GM23338 (cell line): ENCODE measurements at regions not wholly inside any gene's neighbourhood (a gene's known extent, or its start where the extent isn't known, plus 50 kb on each side); places are given as distances from the start of the nearest gene placed in this dataset.

Experiments
- ATAC-seq: fragments of 200-7000 bp; cut with Tn5 transposase; 3 replicates; pipeline ENCODE4 v1.9.1; 2020
- DNase-seq: peaks from one replicate; pipeline ENCODE4 v3.0.0-alpha.2; 2015; ENCODE audit warnings: low spot score
- H2AFZ ChIP-seq: fragments of 200-600 bp; sonication (generic); 2 replicates; pipeline ENCODE4 v1.8.0; 2016; ENCODE audit warnings: antibody characterized with exemption, mild to moderate bottlenecking, moderate library complexity
- H3F3A ChIP-seq: fragments of 200-600 bp; sonication (generic); replicated peaks from 2 replicates; pipeline ENCODE4 v1.8.0; 2017; ENCODE audit warnings: antibody characterized with exemption, mixed run types, low read depth
- H3K27ac ChIP-seq: fragments of 200-600 bp; sonication (generic); 2 replicates; pipeline ENCODE4 v1.6.1; 2016; ENCODE audit warnings: low read depth
- H3K27me3 ChIP-seq: fragments of 200-600 bp; sonication (generic); 2 replicates; pipeline ENCODE4 v1.8.0; 2016; ENCODE audit warnings: mild to moderate bottlenecking, mixed run types, moderate library complexity; ENCODE audit not compliant: insufficient read depth
- H3K36me3 ChIP-seq: fragments of 200-600 bp; sonication (generic); 2 replicates; pipeline ENCODE4 v1.8.0; 2016; ENCODE audit warnings: mild to moderate bottlenecking; ENCODE audit not compliant: insufficient read depth
- H3K4me1 ChIP-seq: fragments of 200-600 bp; sonication (generic); 2 replicates; pipeline ENCODE4 v1.8.0; 2016; ENCODE audit warnings: mild to moderate bottlenecking, moderate library complexity; ENCODE audit not compliant: insufficient read depth
- H3K4me2 ChIP-seq: fragments of 200-600 bp; sonication (generic); 2 replicates; pipeline ENCODE4 v1.7.1; 2017; ENCODE audit warnings: mixed run types
- H3K4me3 ChIP-seq: fragments of 200-600 bp; sonication (generic); 2 replicates; pipeline ENCODE4 v1.6.1; 2016; ENCODE audit warnings: mixed run types
- H3K79me2 ChIP-seq: fragments of 200-600 bp; sonication (generic); replicated peaks from 2 replicates; pipeline ENCODE4 v1.8.0; 2017; ENCODE audit warnings: mild to moderate bottlenecking; ENCODE audit not compliant: insufficient read depth
- H3K9me2 ChIP-seq: fragments of 200-600 bp; sonication (generic); 2 replicates; pipeline ENCODE4 v1.8.0; 2017; ENCODE audit not compliant: insufficient read depth
- H4K20me1 ChIP-seq: fragments of 200-600 bp; sonication (generic); replicated peaks from 2 replicates; pipeline ENCODE4 v1.8.0; 2017; ENCODE audit warnings: mild to moderate bottlenecking; ENCODE audit not compliant: insufficient read depth
- H3K27ac Mint-ChIP-seq: 2 replicates; pipeline ENCODE4 v1.8.0; 2020; ENCODE audit warnings: inconsistent platforms, mild to moderate bottlenecking, moderate library complexity, mixed read lengths
- H3K27me3 Mint-ChIP-seq: 3 replicates; pipeline ENCODE4 v1.8.0; 2022; ENCODE audit warnings: low read depth, mild to moderate bottlenecking, moderate library complexity, mixed read lengths, inconsistent platforms; ENCODE audit not compliant: insufficient read depth, poor library complexity
- H3K36me3 Mint-ChIP-seq: 3 replicates; pipeline ENCODE4 v1.8.0; 2021; ENCODE audit warnings: low read depth, mild to moderate bottlenecking, inconsistent platforms, moderate library complexity, mixed read lengths
- H3K4me1 Mint-ChIP-seq: 3 replicates; pipeline ENCODE4 v1.8.0; 2020; ENCODE audit warnings: mild to moderate bottlenecking, inconsistent platforms, mixed read lengths
- H3K4me3 Mint-ChIP-seq: 3 replicates; pipeline ENCODE4 v1.8.0; 2021; ENCODE audit warnings: moderate library complexity, mild to moderate bottlenecking, inconsistent platforms, mixed read lengths
- H3K9me3 Mint-ChIP-seq: 3 replicates; pipeline ENCODE4 v1.8.0; 2020; ENCODE audit warnings: moderate library complexity, mild to moderate bottlenecking, inconsistent platforms, mixed read lengths
- ETS1 ChIP-seq: IDR thresholded peaks from 2 replicates; pipeline ENCODE4 v1.6.1; 2016; ENCODE audit warnings: antibody characterized with exemption
- NANOG ChIP-seq: IDR thresholded peaks from 2 replicates; pipeline ENCODE4 v1.6.1; 2016; ENCODE audit warnings: antibody characterized with exemption, borderline replicate concordance
- ZNF114 ChIP-seq: fragments of 250-450 bp; sonication (Bioruptor Pico); IDR thresholded peaks from 2 replicates; pipeline ENCODE4 v1.5.0; 2020; ENCODE audit warnings: mild to moderate bottlenecking, moderate library complexity
- ZNF331 ChIP-seq: fragments of 250-450 bp; sonication (Bioruptor Pico); IDR thresholded peaks from 2 replicates; pipeline ENCODE4 v1.5.0; 2020; ENCODE audit warnings: low read depth, mild to moderate bottlenecking, moderate library complexity
- ZNF462 ChIP-seq: fragments of 250-450 bp; sonication (Bioruptor Pico); IDR thresholded peaks from 2 replicates; pipeline ENCODE4 v1.5.0; 2020; ENCODE audit warnings: mild to moderate bottlenecking, moderate library complexity
- TF ChIP-seq, protein P1 (sequence below), 2 experiments: fragments of 200-600 bp in 1 of 2; sonication (generic) in 1 of 2; conservative IDR thresholded peaks; 2 replicates each; pipeline versions ENCODE4 v1.5.1 to v1.6.1; 2016 to 2017; ENCODE audit warnings: antibody characterized with exemption in 2 of 2, low read depth in 2 of 2, mild to moderate bottlenecking in 2 of 2, moderate library complexity in 1 of 2

GRCh38 chr11:79561496-79561895, 120.7 kb upstream of the TENM4 start (continued):
- TF ChIP-seq ZNF462 (CRISPR knock-in tag) = no peak

DNA sequence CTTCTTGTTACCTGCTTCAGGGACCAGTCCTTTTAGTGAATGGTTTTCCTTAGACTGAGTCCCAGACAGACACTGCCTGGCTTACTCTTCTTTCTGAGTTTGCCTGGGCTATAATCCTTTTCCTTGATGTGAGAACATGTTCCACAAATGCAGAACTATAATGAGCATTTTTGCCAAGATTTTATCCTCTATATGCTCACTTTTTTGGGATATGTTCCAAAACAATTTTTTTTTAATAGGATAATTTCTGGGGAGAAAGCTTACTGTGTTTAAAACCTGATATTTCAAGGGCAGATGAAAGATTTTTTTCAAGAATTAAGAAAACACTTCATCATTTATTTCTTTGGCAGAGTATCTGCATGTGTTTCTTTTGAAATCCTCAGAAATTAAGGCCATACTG, 110.0 kb upstream of the TENM4 start:
- Mint-ChIP-seq H3K27ac (no peak overlapping the region), H3K27me3 (no peaks in the 10 kb centered on the region), H3K4me1 (no peaks in the 10 kb centered on the region; the same call in 1 of the 3 replicates), H3K4me3 (no peak overlapping the region), H3K36me3 (no peaks in the 10 kb centered on the region; the same call in 2 of the 3 replicates), H3K9me3 (peaks cover 10% of the 10 kb centered on the region; the same call in 2 of the 3 replicates)
- no peak overlapping the region for H2AFZ ChIP-seq
- H3K36me3 ChIP-seq = no peaks in the 10 kb centered on the region
- no peaks in the 10 kb centered on the region for H3F3A ChIP-seq
- H3K79me2 ChIP-seq = no peaks in the 10 kb centered on the region
- H3K27me3 ChIP-seq = no peaks in the 10 kb centered on the region
- no peak overlapping the region for H3K27ac ChIP-seq
- no peaks in the 10 kb centered on the region for H4K20me1 ChIP-seq
- no peak for DNase-seq
- no peaks in the 10 kb centered on the region; the same call in 1 of the 2 replicates for H3K9me2 ChIP-seq
- no peak overlapping the region for H3K4me2 ChIP-seq
- no peak overlapping the region for H3K4me3 ChIP-seq
- H3K4me1 ChIP-seq = peaks cover 8% of the 10 kb centered on the region; the same call in 1 of the 2 replicates
- ATAC-seq = no peak
- TF ChIP-seq, protein P1, sequence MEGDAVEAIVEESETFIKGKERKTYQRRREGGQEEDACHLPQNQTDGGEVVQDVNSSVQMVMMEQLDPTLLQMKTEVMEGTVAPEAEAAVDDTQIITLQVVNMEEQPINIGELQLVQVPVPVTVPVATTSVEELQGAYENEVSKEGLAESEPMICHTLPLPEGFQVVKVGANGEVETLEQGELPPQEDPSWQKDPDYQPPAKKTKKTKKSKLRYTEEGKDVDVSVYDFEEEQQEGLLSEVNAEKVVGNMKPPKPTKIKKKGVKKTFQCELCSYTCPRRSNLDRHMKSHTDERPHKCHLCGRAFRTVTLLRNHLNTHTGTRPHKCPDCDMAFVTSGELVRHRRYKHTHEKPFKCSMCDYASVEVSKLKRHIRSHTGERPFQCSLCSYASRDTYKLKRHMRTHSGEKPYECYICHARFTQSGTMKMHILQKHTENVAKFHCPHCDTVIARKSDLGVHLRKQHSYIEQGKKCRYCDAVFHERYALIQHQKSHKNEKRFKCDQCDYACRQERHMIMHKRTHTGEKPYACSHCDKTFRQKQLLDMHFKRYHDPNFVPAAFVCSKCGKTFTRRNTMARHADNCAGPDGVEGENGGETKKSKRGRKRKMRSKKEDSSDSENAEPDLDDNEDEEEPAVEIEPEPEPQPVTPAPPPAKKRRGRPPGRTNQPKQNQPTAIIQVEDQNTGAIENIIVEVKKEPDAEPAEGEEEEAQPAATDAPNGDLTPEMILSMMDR (conservative IDR thresholded peaks at IDR 0.05; ENCODE audit: low read depth in 2 of 2) = no peak
- TF ChIP-seq ETS1 = no peak
- TF ChIP-seq ZNF331 (CRISPR knock-in tag) = no peak
- TF ChIP-seq ZNF462 (CRISPR knock-in tag) = no peak
- TF ChIP-seq NANOG = no peak
- TF ChIP-seq ZNF114 (CRISPR knock-in tag) = no peak
